ENCODE measurements at regions not wholly inside any gene's neighbourhood (a gene's known extent, or its start where the extent isn't known, plus 50 kb on each side); places are given as distances from the start of the nearest gene placed in this dataset.
A peak's percentile ranks its signal among the peaks of the same experiment; 100 is the strongest.

DNA sequence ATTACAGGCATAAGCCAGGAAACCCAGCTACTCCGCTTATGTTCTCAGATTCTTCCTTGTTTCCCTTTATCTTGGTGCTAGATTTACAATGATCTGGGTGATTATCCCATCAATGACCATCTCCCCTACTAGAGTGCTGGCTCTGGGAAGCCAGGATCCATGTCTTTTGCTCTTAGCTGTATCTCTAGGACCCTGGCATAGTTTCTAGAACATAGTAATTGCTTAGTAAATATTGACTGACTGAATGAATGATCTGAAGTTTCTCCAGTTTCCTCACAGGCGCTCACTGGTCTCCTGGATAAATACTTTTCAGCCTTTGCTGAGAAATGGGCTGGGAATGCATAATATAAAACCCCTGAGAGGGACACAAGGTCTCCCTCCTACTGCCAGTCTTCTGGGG, 60.0 kb upstream of the KLF9 start:
- TF ChIP-seq, protein P1, sequence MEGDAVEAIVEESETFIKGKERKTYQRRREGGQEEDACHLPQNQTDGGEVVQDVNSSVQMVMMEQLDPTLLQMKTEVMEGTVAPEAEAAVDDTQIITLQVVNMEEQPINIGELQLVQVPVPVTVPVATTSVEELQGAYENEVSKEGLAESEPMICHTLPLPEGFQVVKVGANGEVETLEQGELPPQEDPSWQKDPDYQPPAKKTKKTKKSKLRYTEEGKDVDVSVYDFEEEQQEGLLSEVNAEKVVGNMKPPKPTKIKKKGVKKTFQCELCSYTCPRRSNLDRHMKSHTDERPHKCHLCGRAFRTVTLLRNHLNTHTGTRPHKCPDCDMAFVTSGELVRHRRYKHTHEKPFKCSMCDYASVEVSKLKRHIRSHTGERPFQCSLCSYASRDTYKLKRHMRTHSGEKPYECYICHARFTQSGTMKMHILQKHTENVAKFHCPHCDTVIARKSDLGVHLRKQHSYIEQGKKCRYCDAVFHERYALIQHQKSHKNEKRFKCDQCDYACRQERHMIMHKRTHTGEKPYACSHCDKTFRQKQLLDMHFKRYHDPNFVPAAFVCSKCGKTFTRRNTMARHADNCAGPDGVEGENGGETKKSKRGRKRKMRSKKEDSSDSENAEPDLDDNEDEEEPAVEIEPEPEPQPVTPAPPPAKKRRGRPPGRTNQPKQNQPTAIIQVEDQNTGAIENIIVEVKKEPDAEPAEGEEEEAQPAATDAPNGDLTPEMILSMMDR (IDR thresholded peaks at IDR 0.05), result no peak
- Histone ChIP-seq H3K9me3 (no peaks in the 10 kb centered on the region), H3K4me3 (no peak overlapping the region), H3K36me3 (ENCODE audit: insufficient read depth in 1 of 2, low read depth in 1 of 2) (no peaks in the 10 kb centered on the region), H3K27ac (no peak overlapping the region), H3K4me1 (peaks cover 38% of the 10 kb centered on the region), H3K27me3 (ENCODE audit: insufficient read depth in 3 of 3, low read length in 2 of 3) (no peaks in the 10 kb centered on the region)
- intact Hi-C loops (cut with DNase I), result no loop called here
- no peak for ATAC-seq
- WGBS, 3 donors, result 90 to 96% (median 93%) methylated on average over 2 of the region's 2 CpGs
- DNase-seq, result no peak

GRCh38 chr9:70472268-70473249, 58.1 kb upstream of the KLF9 start:
- H3K9me3 ChIP-seq, result no peaks in the 10 kb centered on the region
- ATAC-seq (no peak), DNase-seq (no peak)
- intact Hi-C loops (cut with DNase I), result no loop called here
- H3K27me3 ChIP-seq (ENCODE audit: insufficient read depth in 3 of 3, low read length in 2 of 3), result no peaks in the 10 kb centered on the region
- H3K27ac ChIP-seq, result no peak overlapping the region
- WGBS, 3 donors, result 87 to 94% (median 88%) methylated on average over 14 of the region's 14 CpGs
- no peaks in the 10 kb centered on the region for H3K36me3 ChIP-seq (ENCODE audit: insufficient read depth in 1 of 2, low read depth in 1 of 2)
- peaks cover 20% of the 10 kb centered on the region for H3K4me1 ChIP-seq
- TF ChIP-seq, protein P1 (IDR thresholded peaks at IDR 0.05), result no peak
- no peak overlapping the region for H3K4me3 ChIP-seq

- 22 to 34% (median 24%) methylated on average over 9 of the region's 9 CpGs for WGBS, 3 donors
- no peaks in the 10 kb centered on the region for H3K27me3 ChIP-seq (ENCODE audit: insufficient read depth in 3 of 3, low read length in 2 of 3)
- H3K4me3 ChIP-seq, result no peak overlapping the region
- no peaks in the 10 kb centered on the region for H3K36me3 ChIP-seq (ENCODE audit: insufficient read depth in 1 of 2, low read depth in 1 of 2)
- intact Hi-C loops (cut with DNase I), result no loop called here
- TF ChIP-seq, protein P1 (IDR thresholded peaks at IDR 0.05), result no peak
- peaks cover 22% of the 10 kb centered on the region for H3K4me1 ChIP-seq
- H3K27ac ChIP-seq, result peak overlapping the region; percentile 25
- no peak for DNase-seq
- H3K9me3 ChIP-seq, result no peaks in the 10 kb centered on the region
- ATAC-seq, result peak in 3 of 4 donors; percentile 45 to 79 (median 77)
Measured at GRCh38 chr9:70470050-70471015, 55.9 kb upstream of the KLF9 start.

DNA sequence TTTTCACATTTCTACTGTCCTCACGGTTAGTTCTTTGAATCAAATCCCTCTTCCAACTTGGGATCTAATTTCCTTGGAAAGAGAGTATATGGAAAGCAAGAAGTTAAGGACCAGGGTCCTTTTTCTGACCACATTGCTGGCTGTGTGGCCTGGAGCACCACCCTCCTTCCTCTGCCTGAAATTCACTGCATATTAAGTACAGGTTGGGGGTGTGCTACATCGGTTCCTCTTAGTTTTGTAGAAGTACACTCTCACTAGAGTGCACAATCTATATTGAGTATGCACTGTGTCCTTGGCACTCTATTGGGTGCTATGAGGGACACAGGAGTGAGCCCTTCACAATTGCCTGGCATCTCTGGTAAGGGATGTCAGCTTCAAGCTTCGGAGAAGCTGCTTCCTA, 53.8 kb upstream of the KLF9 start:
- Histone ChIP-seq H3K4me3 (no peak overlapping the region), H3K27ac (no peak overlapping the region), H3K4me1 (peaks cover 24% of the 10 kb centered on the region), H3K27me3 (ENCODE audit: insufficient read depth in 3 of 3, low read length in 2 of 3) (no peaks in the 10 kb centered on the region), H3K36me3 (ENCODE audit: insufficient read depth in 1 of 2, low read depth in 1 of 2) (no peaks in the 10 kb centered on the region), H3K9me3 (no peaks in the 10 kb centered on the region)
- intact Hi-C loops (cut with DNase I), result no loop called here
- TF ChIP-seq, protein P1 (IDR thresholded peaks at IDR 0.05), result no peak
- DNase-seq (no peak), ATAC-seq (no peak)
- 70 to 96% (median 83%) methylated on average over 3 of the region's 3 CpGs for WGBS, 3 donors
